Peyer's patch (tissue), 4 donors: ENCODE measurements at regions not wholly inside any gene's neighbourhood (a gene's known extent, or its start where the extent isn't known, plus 50 kb on each side); places are given as distances from the start of the nearest gene placed in this dataset.

Experiments
- POLR2A ChIP-seq, 2 donors: fragments of 450-650 bp; IDR thresholded peaks; one replicate each; pipeline ENCODE4 v1.5.1; 2017; ENCODE audit warnings: antibody characterized with exemption in 2 of 2, mild to moderate bottlenecking in 2 of 2, moderate library complexity in 2 of 2
- TF ChIP-seq, protein P1 (sequence below), 6 experiments: fragments of 450-650 bp in 4 of 6; fragments of 200-600 bp in 2 of 6; sonication (generic) in 1 of 6; IDR thresholded peaks; one replicate each; pipeline ENCODE4 v1.5.1; 2017 to 2019; ENCODE audit warnings: antibody characterized with exemption in 6 of 6, mild to moderate bottlenecking in 3 of 6, moderate library complexity in 1 of 6

DNA sequence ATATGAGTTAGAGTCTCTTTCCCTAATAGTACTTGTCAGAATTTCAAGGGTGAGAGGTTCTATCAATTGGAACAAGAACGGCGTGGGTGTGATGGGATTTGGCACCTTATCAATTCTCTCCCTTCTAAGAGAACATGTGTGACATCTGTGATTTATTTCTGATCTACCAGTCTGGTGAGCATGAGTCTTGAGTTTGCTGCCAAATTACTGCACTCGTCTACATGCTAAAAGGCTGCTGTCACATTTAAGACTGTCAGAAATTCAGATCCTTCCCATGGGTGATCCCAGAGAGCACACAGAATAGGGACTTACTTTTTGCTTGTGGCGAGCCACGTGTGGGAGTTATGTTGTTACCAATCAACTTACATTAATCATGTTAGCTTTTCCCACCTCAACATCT, 370.2 kb upstream of the SASH1 start:
- TF ChIP-seq, protein P1, sequence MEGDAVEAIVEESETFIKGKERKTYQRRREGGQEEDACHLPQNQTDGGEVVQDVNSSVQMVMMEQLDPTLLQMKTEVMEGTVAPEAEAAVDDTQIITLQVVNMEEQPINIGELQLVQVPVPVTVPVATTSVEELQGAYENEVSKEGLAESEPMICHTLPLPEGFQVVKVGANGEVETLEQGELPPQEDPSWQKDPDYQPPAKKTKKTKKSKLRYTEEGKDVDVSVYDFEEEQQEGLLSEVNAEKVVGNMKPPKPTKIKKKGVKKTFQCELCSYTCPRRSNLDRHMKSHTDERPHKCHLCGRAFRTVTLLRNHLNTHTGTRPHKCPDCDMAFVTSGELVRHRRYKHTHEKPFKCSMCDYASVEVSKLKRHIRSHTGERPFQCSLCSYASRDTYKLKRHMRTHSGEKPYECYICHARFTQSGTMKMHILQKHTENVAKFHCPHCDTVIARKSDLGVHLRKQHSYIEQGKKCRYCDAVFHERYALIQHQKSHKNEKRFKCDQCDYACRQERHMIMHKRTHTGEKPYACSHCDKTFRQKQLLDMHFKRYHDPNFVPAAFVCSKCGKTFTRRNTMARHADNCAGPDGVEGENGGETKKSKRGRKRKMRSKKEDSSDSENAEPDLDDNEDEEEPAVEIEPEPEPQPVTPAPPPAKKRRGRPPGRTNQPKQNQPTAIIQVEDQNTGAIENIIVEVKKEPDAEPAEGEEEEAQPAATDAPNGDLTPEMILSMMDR (IDR thresholded peaks at IDR 0.05): no peak
- no peak for TF ChIP-seq POLR2A (IDR thresholded peaks at IDR 0.05)
